Sigmoid colon (tissue), 6 donors: ENCODE measurements at regions not wholly inside any gene's neighbourhood (a gene's known extent, or its start where the extent isn't known, plus 50 kb on each side); places are given as distances from the start of the nearest gene placed in this dataset.

Experiments used
- DNase-seq: peaks from one replicate; pipeline ENCODE4 v3.0.0-alpha.2; 2019
- H3K27ac ChIP-seq, 4 donors: fragments of 200-600 bp; sonication (generic); one replicate each; pipeline ENCODE4 v1.5.1; 2016 to 2019; ENCODE audit warnings: mild to moderate bottlenecking in 1 of 4
- H3K27me3 ChIP-seq, 3 donors: fragments of 200-600 bp; sonication (generic); one replicate each; pipeline ENCODE4 v1.5.1; 2019; ENCODE audit warnings: mild to moderate bottlenecking in 1 of 3
- H3K36me3 ChIP-seq, 4 donors: fragments of 200-600 bp; sonication (generic); one replicate each; pipeline ENCODE4 v1.5.1; 2016 to 2019
- H3K4me1 ChIP-seq, 4 donors: fragments of 200-600 bp; sonication (generic); one replicate each; pipeline ENCODE4 v1.5.1; 2017 to 2019
- H3K4me3 ChIP-seq, 4 donors: fragments of 200-600 bp; sonication (generic); one replicate each; pipeline ENCODE4 v1.5.1; 2017 to 2019; ENCODE audit warnings: mild to moderate bottlenecking in 2 of 4, moderate library complexity in 1 of 4
- H3K9me3 ChIP-seq, 4 donors: fragments of 200-600 bp in 3 of 4; sonication (generic) in 3 of 4; one replicate each; pipeline versions ENCODE4 v1.5.1 to v1.6.1; 2013 to 2019
- CTCF ChIP-seq, 4 experiments: fragments of 450-650 bp in 3 of 4; fragments of 200-600 bp in 1 of 4; IDR thresholded peaks; one replicate each; pipeline ENCODE4 v1.5.1; 2016 to 2019; ENCODE audit warnings: antibody characterized with exemption in 4 of 4, mild to moderate bottlenecking in 3 of 4, moderate library complexity in 2 of 4
- EP300 ChIP-seq, 4 donors: sonication (generic); formaldehyde crosslinking; IDR thresholded peaks; one replicate each; pipeline ENCODE4 v1.6.1; 2017; ENCODE audit warnings: antibody characterized with exemption in 4 of 4
- POLR2A ChIP-seq, 2 donors: fragments of 450-650 bp; IDR thresholded peaks; one replicate each; pipeline ENCODE4 v1.6.1; 2016; ENCODE audit warnings: antibody characterized with exemption in 2 of 2, mild to moderate bottlenecking in 2 of 2, moderate library complexity in 2 of 2
- POLR2AphosphoS5 ChIP-seq, 4 donors: sonication (generic); formaldehyde crosslinking; IDR thresholded peaks; one replicate each; pipeline ENCODE4 v1.6.1; 2017; ENCODE audit warnings: antibody characterized with exemption in 4 of 4
- WGBS, 2 donors: extraction: QIAGEN DNeasy Blood & Tissue Kit; methylation state at CpG; one replicate each; pipeline ENCODE4 v1.1.7; 2013; 5-methylcytosine and 5-hydroxymethylcytosine counted together
- intact Hi-C: fragments of 100-400 bp; cut with DNase I; formaldehyde crosslinking; loops from one replicate; pipeline ENCODE4 v1.15.1; 2023
- donor health status: healthy with polysubstance abuse.
- donor health status: healthy.

GRCh38 chr6:140289186-140289585 lies 914.7 kb upstream of the CITED2 start:
- Histone ChIP-seq H3K27me3 (no peaks in the 10 kb centered on the region), H3K4me1 (no peaks in the 10 kb centered on the region), H3K4me3 (no peak overlapping the region), H3K36me3 (no peaks in the 10 kb centered on the region), H3K27ac (no peak overlapping the region), H3K9me3 (no peaks in the 10 kb centered on the region)
- DNase-seq: no peak
- intact Hi-C loops: no loop called here
- no peak for TF ChIP-seq CTCF (IDR thresholded peaks at IDR 0.05)
- no peak for TF ChIP-seq EP300 (IDR thresholded peaks at IDR 0.05)
- TF ChIP-seq POLR2A (IDR thresholded peaks at IDR 0.05): no peak
- TF ChIP-seq POLR2AphosphoS5 (IDR thresholded peaks at IDR 0.05): no peak
- WGBS, 2 donors: 81 to 89% methylated on average over 3 of the region's 3 CpGs

- H3K9me3 ChIP-seq: no peaks in the 10 kb centered on the region
- no peak overlapping the region for H3K27ac ChIP-seq
- no peak for TF ChIP-seq EP300 (IDR thresholded peaks at IDR 0.05)
- no peak overlapping the region for H3K4me3 ChIP-seq
- WGBS, 2 donors: 98 to 100% methylated on average over 1 of the region's 1 CpG
- no peak for DNase-seq
- no peaks in the 10 kb centered on the region for H3K27me3 ChIP-seq
- no peaks in the 10 kb centered on the region for H3K4me1 ChIP-seq
- intact Hi-C loops: no loop called here
- H3K36me3 ChIP-seq: no peaks in the 10 kb centered on the region
These were observed 911.7 kb upstream of the CITED2 start for GRCh38 chr6:140285998-140286690.

- no peaks in the 10 kb centered on the region for H3K27me3 ChIP-seq
- intact Hi-C loops: no loop called here
- TF ChIP-seq EP300 (IDR thresholded peaks at IDR 0.05): no peak
- TF ChIP-seq POLR2AphosphoS5 (IDR thresholded peaks at IDR 0.05): no peak
- TF ChIP-seq POLR2A (IDR thresholded peaks at IDR 0.05): no peak
- TF ChIP-seq CTCF (IDR thresholded peaks at IDR 0.05): no peak
- no peaks in the 10 kb centered on the region for H3K36me3 ChIP-seq
- no peaks in the 10 kb centered on the region for H3K9me3 ChIP-seq
- DNase-seq: no peak
- no peak overlapping the region for H3K4me3 ChIP-seq
- no peaks in the 10 kb centered on the region for H3K4me1 ChIP-seq
- 79 to 82% methylated on average over 2 of the region's 2 CpGs for WGBS, 2 donors
- no peak overlapping the region for H3K27ac ChIP-seq
These were observed 911.0 kb upstream of the CITED2 start for GRCh38 chr6:140285471-140285870.

GRCh38 chr6:140284871-140285270 lies 910.4 kb upstream of the CITED2 start:
- Histone ChIP-seq H3K4me3 (no peak overlapping the region), H3K27me3 (no peaks in the 10 kb centered on the region), H3K36me3 (no peaks in the 10 kb centered on the region), H3K4me1 (no peaks in the 10 kb centered on the region), H3K9me3 (no peaks in the 10 kb centered on the region), H3K27ac (no peak overlapping the region)
- intact Hi-C loops: no loop called here
- 21 to 61% methylated on average over 1 of the region's 1 CpG for WGBS, 2 donors
- DNase-seq: no peak
- TF ChIP-seq EP300 (IDR thresholded peaks at IDR 0.05) (no peak), POLR2A (IDR thresholded peaks at IDR 0.05) (no peak), POLR2AphosphoS5 (IDR thresholded peaks at IDR 0.05) (no peak), CTCF (IDR thresholded peaks at IDR 0.05) (no peak)

- Histone ChIP-seq H3K9me3 (no peaks in the 10 kb centered on the region), H3K4me3 (no peak overlapping the region), H3K4me1 (no peaks in the 10 kb centered on the region), H3K36me3 (no peaks in the 10 kb centered on the region), H3K27me3 (no peaks in the 10 kb centered on the region), H3K27ac (no peak overlapping the region)
- intact Hi-C loops: no loop called here
- no peak for TF ChIP-seq CTCF (IDR thresholded peaks at IDR 0.05)
- TF ChIP-seq POLR2AphosphoS5 (IDR thresholded peaks at IDR 0.05): no peak
- no peak for TF ChIP-seq POLR2A (IDR thresholded peaks at IDR 0.05)
- no peak for TF ChIP-seq EP300 (IDR thresholded peaks at IDR 0.05)
- WGBS, 2 donors: 17 to 57% methylated on average over 2 of the region's 2 CpGs
- no peak for DNase-seq
These were observed 908.7 kb upstream of the CITED2 start for GRCh38 chr6:140283197-140283596.
